Activated gamma-delta T cell treated with anti-CD3 and anti-CD28 coated beads, Interleukin-2, amount 50 U/mL, for 16 hours (primary cell): ENCODE measurements at regions not wholly inside any gene's neighbourhood (a gene's known extent, or its start where the extent isn't known, plus 50 kb on each side); places are given as distances from the start of the nearest gene placed in this dataset.

Experiments
- DNase-seq: peaks from one replicate; pipeline ENCODE4 v3.0.0-alpha.2; 2020; ENCODE audit warnings: low read depth

GRCh38 chr10:44326474-44327030 is 58.3 kb downstream of the CXCL12 start:
- no peak for DNase-seq

- DNase-seq, result no peak
Observed at GRCh38 chr10:44325596-44326307, 59.1 kb downstream of the CXCL12 start.

- no peak for DNase-seq
Observed at GRCh38 chr10:44325157-44325556, 59.7 kb downstream of the CXCL12 start.

GRCh38 chr10:44323838-44324237 is 61.1 kb downstream of the CXCL12 start:
- no peak for DNase-seq

- no peak for DNase-seq
Observed at GRCh38 chr10:44322137-44322536, 62.8 kb downstream of the CXCL12 start.

- DNase-seq, result no peak
Observed at GRCh38 chr10:44320756-44321155, 64.1 kb downstream of the CXCL12 start.

GRCh38 chr10:44317856-44318255 is 67.0 kb downstream of the CXCL12 start:
- DNase-seq, result no peak

GRCh38 chr10:44316922-44317215 is 68.0 kb downstream of the CXCL12 start:
- no peak for DNase-seq

GRCh38 chr10:44316187-44316921 is 68.5 kb downstream of the CXCL12 start:
- DNase-seq, result no peak

- no peak for DNase-seq
Observed at GRCh38 chr10:44314802-44315460, 70.0 kb downstream of the CXCL12 start.

GRCh38 chr10:44313761-44314165 is 71.1 kb downstream of the CXCL12 start:
- DNase-seq, result no peak

- no peak for DNase-seq
Observed at GRCh38 chr10:44312401-44312800, 72.5 kb downstream of the CXCL12 start.

- no peak for DNase-seq
Observed at GRCh38 chr10:44311563-44312051, 73.3 kb downstream of the CXCL12 start.

- peak; percentile 33 for DNase-seq
Observed at GRCh38 chr10:44310762-44311562, 73.9 kb downstream of the CXCL12 start.

GRCh38 chr10:44309939-44310761 is 74.7 kb downstream of the CXCL12 start:
- DNase-seq, result no peak

GRCh38 chr10:44309361-44309760 is 75.5 kb downstream of the CXCL12 start:
- no peak for DNase-seq

- DNase-seq, result no peak
Observed at GRCh38 chr10:44308935-44309334, 76.0 kb downstream of the CXCL12 start.

GRCh38 chr10:44307691-44308090 is 77.2 kb downstream of the CXCL12 start:
- no peak for DNase-seq

- DNase-seq, result no peak
Observed at GRCh38 chr10:44306762-44307161, 78.1 kb downstream of the CXCL12 start.

GRCh38 chr10:44306147-44306710 is 78.7 kb downstream of the CXCL12 start:
- DNase-seq, result no peak
